A549 (cell line): ENCODE measurements at regions not wholly inside any gene's neighbourhood (a gene's known extent, or its start where the extent isn't known, plus 50 kb on each side); places are given as distances from the start of the nearest gene placed in this dataset.

ENCODE experiments used
- ATAC-seq, 2 experiments: fragments of 200-7000 bp in 1 of 2; fragments of >200 bp in 1 of 2; cut with Nextera tagmentation in 1 of 2; cut with Tn5 transposase in 1 of 2; 3 replicates each; pipeline versions ENCODE4 v1.8.0 to v1.9.1; 2018 to 2020; ENCODE audit warnings: mild to moderate bottlenecking in 1 of 2, moderate library complexity in 1 of 2
- CTCF ChIA-PET: fragments of 300-600 bp; sonication (Branson Sonifier 250); formaldehyde crosslinking; extraction: SDS; loops from one replicate; lab custom pipeline; 2021; ENCODE audit warnings: antibody characterized with exemption, inconsistent platforms; lab: Yijun Ruan, JAX
- POLR2A ChIA-PET: fragments of 350-600 bp; formaldehyde crosslinking; extraction: SDS; loops from one replicate; lab custom pipeline; 2021; ENCODE audit warnings: antibody characterized with exemption, inconsistent platforms; lab: Yijun Ruan, JAX
- DNase-seq, 2 experiments: peaks; one replicate each; pipeline versions ENCODE4 v3.0.0 to v3.0.0-alpha.2; 2011 to 2016; ENCODE audit warnings: low read depth in 1 of 2, low spot score in 1 of 2
- FAIRE-seq: peaks from 2 replicates; lab custom pipeline; 2011; peaks lifted over from hg19 to GRCh38; lab: Jason Lieb, UNC
- H3K27ac ChIP-seq, 2 experiments: fragments of >200 bp; sonication (Bioruptor Twin); formaldehyde crosslinking; 3 replicates each; pipeline ENCODE4 v1.5.1; 2016 to 2017
- H3K4me1 ChIP-seq: fragments of >200 bp; sonication (Bioruptor Twin); formaldehyde crosslinking; 3 replicates; pipeline ENCODE4 v1.6.1; 2016
- H3K4me2 ChIP-seq: fragments of >200 bp; sonication (Bioruptor Twin); formaldehyde crosslinking; 3 replicates; pipeline ENCODE4 v1.6.1; 2016
- H3K4me3 ChIP-seq: fragments of >200 bp; sonication (Bioruptor Twin); formaldehyde crosslinking; 3 replicates; pipeline ENCODE4 v1.5.1; 2016
- H3K9me3 ChIP-seq: fragments of >200 bp; sonication (Bioruptor Twin); formaldehyde crosslinking; 3 replicates; pipeline ENCODE4 v1.6.1; 2016
- CEBPB ChIP-seq, 2 experiments: fragments of >200 bp in 1 of 2; sonication (Bioruptor Twin) in 1 of 2; formaldehyde crosslinking in 1 of 2; IDR thresholded peaks; 2 replicates each; pipeline ENCODE4 v1.6.1; 2012 to 2016
- CHD4 ChIP-seq: fragments of 200-600 bp; sonication (generic); IDR thresholded peaks from 2 replicates; pipeline ENCODE4 v1.6.1; 2016; ENCODE audit warnings: antibody characterized with exemption, mild to moderate bottlenecking, borderline replicate concordance
- EHMT2 ChIP-seq: fragments of 200-600 bp; sonication (generic); IDR thresholded peaks from 2 replicates; pipeline ENCODE4 v1.6.1; 2016; ENCODE audit warnings: antibody characterized with exemption, low read depth, mild to moderate bottlenecking, moderate library complexity
- FOSL2 ChIP-seq, 2 experiments: fragments of 450-650 bp in 1 of 2; fragments of >200 bp in 1 of 2; sonication (Bioruptor Twin) in 1 of 2; formaldehyde crosslinking; IDR thresholded peaks; 2 replicates each; pipeline versions ENCODE4 v1.5.0 to v1.6.1; 2016 to 2020; ENCODE audit warnings: mild to moderate bottlenecking in 1 of 2, moderate library complexity in 1 of 2
- HDAC2 ChIP-seq: fragments of 200-600 bp; sonication (generic); IDR thresholded peaks from 2 replicates; pipeline ENCODE4 v1.6.1; 2016
- HOXB13 ChIP-seq: fragments of 250-450 bp; sonication (Bioruptor Pico); IDR thresholded peaks from 2 replicates; pipeline ENCODE4 v1.5.0; 2020; ENCODE audit warnings: low read depth, mild to moderate bottlenecking, moderate library complexity
- MYC ChIP-seq: IDR thresholded peaks from 2 replicates; pipeline ENCODE4 v1.6.1; 2012; ENCODE audit warnings: mild to moderate bottlenecking, inconsistent platforms, low read length, improper control_type of control experiment, borderline replicate concordance
- NR3C1 ChIP-seq: fragments of >200 bp; sonication (Bioruptor Twin); formaldehyde crosslinking; IDR thresholded peaks from 3 replicates; pipeline ENCODE4 v1.6.1; 2017
- PHF8 ChIP-seq: fragments of 200-600 bp; sonication (generic); IDR thresholded peaks from 2 replicates; pipeline ENCODE4 v1.6.1; 2016; ENCODE audit warnings: low read depth, mild to moderate bottlenecking, antibody characterized with exemption, moderate library complexity, borderline replicate concordance
- POLR2A ChIP-seq: IDR thresholded peaks from 2 replicates; pipeline ENCODE4 v1.6.1; 2012; ENCODE audit warnings: mild to moderate bottlenecking, low read length
- RAD21 ChIP-seq, 2 experiments: fragments of >200 bp in 1 of 2; sonication (Bioruptor Twin) in 1 of 2; formaldehyde crosslinking in 1 of 2; IDR thresholded peaks in 1 of 2; conservative IDR thresholded peaks in 1 of 2; 2 replicates in 1 of 2; 3 replicates in 1 of 2; pipeline ENCODE4 v1.6.1; 2012 to 2018; ENCODE audit warnings: inconsistent platforms in 1 of 2
- RCOR1 ChIP-seq: fragments of 150-350 bp; IDR thresholded peaks from 2 replicates; pipeline ENCODE4 v1.6.1; 2014; ENCODE audit warnings: antibody characterized with exemption, low read length, low read depth
- ZNF302 ChIP-seq: fragments of 250-450 bp; sonication (Bioruptor Pico); IDR thresholded peaks from 2 replicates; pipeline ENCODE4 v1.9.0; 2021; ENCODE audit warnings: inconsistent platforms, mild to moderate bottlenecking, moderate library complexity
- WGBS: methylation state at CpG from one replicate; pipeline ENCODE4 v1.1.6; 2017; ENCODE audit errors: missing lambda C conversion rate; 5-methylcytosine and 5-hydroxymethylcytosine counted together
- TF ChIP-seq, protein P1 (sequence below): fragments of 250-450 bp; sonication (Bioruptor Pico); IDR thresholded peaks from 2 replicates; pipeline ENCODE4 v1.5.0; 2020; ENCODE audit warnings: low read depth, mild to moderate bottlenecking, moderate library complexity
- TF ChIP-seq, protein P2 (sequence below): fragments of >200 bp; sonication (Bioruptor Twin); formaldehyde crosslinking; IDR thresholded peaks from 3 replicates; pipeline ENCODE4 v1.5.1; 2016
- TF ChIP-seq, protein P3 (sequence below): fragments of >200 bp; sonication (Bioruptor Twin); formaldehyde crosslinking; IDR thresholded peaks from 2 replicates; pipeline ENCODE4 v1.6.1; 2016
- TF ChIP-seq, protein P4 (sequence below): fragments of 150-350 bp; IDR thresholded peaks from 2 replicates; pipeline ENCODE4 v1.6.1; 2014; ENCODE audit warnings: low read depth, mild to moderate bottlenecking, low read length
- TF ChIP-seq, protein P5 (sequence below): IDR thresholded peaks from 2 replicates; pipeline ENCODE4 v1.6.1; 2012; ENCODE audit warnings: low read depth, borderline replicate concordance
- TF ChIP-seq, protein P6 (sequence below): IDR thresholded peaks from 2 replicates; pipeline ENCODE4 v1.6.1; 2012

DNA sequence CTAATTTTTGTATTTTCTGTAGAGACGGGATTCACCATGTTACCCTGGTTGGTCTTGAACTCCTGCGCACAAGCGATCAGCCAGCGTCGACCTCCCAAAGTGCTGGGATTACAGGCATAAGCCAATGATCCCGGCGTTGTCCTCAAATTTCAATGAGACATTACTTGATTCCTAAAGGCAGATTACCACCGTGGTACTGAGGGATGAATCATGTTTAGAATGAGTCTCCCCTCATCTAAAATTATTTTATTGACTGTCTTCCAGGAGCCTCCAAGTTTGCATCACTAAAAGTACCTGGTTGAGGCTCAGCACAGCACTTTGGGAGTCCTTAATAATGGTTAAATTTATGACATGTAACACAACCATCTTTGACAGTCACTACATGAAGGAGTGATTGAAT lies 142.2 kb upstream of the AKR1E2 start:
- H3K4me1 ChIP-seq: peaks cover 42% of the 10 kb centered on the region
- H3K27ac ChIP-seq: peak overlapping the region; percentile 11 to 67; a peak in 4 of 6 replicates
- no peak for TF ChIP-seq HOXB13 (CRISPR knock-in tag)
- TF ChIP-seq NR3C1: no peak
- TF ChIP-seq RAD21 (conservative IDR thresholded peaks at IDR 0.05 in 1 of 2, IDR thresholded peaks at IDR 0.05 in 1 of 2): no peak
- TF ChIP-seq, protein P1, sequence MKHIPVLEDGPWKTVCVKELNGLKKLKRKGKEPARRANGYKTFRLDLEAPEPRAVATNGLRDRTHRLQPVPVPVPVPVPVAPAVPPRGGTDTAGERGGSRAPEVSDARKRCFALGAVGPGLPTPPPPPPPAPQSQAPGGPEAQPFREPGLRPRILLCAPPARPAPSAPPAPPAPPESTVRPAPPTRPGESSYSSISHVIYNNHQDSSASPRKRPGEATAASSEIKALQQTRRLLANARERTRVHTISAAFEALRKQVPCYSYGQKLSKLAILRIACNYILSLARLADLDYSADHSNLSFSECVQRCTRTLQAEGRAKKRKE: no peak
- TF ChIP-seq, protein P2, sequence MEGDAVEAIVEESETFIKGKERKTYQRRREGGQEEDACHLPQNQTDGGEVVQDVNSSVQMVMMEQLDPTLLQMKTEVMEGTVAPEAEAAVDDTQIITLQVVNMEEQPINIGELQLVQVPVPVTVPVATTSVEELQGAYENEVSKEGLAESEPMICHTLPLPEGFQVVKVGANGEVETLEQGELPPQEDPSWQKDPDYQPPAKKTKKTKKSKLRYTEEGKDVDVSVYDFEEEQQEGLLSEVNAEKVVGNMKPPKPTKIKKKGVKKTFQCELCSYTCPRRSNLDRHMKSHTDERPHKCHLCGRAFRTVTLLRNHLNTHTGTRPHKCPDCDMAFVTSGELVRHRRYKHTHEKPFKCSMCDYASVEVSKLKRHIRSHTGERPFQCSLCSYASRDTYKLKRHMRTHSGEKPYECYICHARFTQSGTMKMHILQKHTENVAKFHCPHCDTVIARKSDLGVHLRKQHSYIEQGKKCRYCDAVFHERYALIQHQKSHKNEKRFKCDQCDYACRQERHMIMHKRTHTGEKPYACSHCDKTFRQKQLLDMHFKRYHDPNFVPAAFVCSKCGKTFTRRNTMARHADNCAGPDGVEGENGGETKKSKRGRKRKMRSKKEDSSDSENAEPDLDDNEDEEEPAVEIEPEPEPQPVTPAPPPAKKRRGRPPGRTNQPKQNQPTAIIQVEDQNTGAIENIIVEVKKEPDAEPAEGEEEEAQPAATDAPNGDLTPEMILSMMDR: no peak
- TF ChIP-seq, protein P3, sequence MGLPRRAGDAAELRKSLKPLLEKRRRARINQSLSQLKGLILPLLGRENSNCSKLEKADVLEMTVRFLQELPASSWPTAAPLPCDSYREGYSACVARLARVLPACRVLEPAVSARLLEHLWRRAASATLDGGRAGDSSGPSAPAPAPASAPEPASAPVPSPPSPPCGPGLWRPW: no peak
- no peak for TF ChIP-seq FOSL2 (IDR thresholded peaks at IDR 0.05)
- no peak for TF ChIP-seq FOSL2 (CRISPR knock-in tag; IDR thresholded peaks at IDR 0.05)
- TF ChIP-seq ZNF302 (CRISPR knock-in tag): no peak
- TF ChIP-seq EHMT2: no peak
- TF ChIP-seq CHD4: no peak
- TF ChIP-seq, protein P4, sequence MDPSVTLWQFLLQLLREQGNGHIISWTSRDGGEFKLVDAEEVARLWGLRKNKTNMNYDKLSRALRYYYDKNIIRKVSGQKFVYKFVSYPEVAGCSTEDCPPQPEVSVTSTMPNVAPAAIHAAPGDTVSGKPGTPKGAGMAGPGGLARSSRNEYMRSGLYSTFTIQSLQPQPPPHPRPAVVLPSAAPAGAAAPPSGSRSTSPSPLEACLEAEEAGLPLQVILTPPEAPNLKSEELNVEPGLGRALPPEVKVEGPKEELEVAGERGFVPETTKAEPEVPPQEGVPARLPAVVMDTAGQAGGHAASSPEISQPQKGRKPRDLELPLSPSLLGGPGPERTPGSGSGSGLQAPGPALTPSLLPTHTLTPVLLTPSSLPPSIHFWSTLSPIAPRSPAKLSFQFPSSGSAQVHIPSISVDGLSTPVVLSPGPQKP: no peak
- TF ChIP-seq MYC: no peak
- WGBS: 78% methylated on average over 8 of the region's 8 CpGs
- H3K4me3 ChIP-seq: no peak overlapping the region
- no peaks in the 10 kb centered on the region for H3K9me3 ChIP-seq
- CTCF ChIA-PET: no interaction called here
- no peak for ATAC-seq
- 0 out of 3 replicates have a peak overlapping the region, but pooled peaks have one; percentile 25 for H3K4me2 ChIP-seq
- POLR2A ChIA-PET: no interaction called here
- DNase-seq: no peak
- no peak for FAIRE-seq

DNA sequence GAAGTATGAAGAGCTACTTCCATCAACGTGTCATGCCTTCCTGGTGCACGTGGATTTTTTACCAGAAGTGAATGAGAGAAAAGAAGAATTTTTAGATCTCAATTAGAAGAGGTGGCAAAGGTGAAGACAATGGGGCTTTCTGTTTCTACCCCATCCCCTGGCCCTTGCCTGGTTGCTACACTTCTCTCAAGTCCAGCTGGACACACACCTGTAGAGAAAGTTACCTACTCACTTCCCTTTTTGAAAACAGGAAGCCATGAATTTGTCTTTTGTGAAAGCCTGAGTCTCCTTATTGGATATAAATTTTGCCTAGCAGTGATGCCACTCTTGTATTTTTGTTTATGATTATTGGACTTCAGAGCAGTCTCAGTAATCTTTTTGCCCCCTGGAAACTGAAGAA lies 142.9 kb upstream of the AKR1E2 start:
- ATAC-seq (no peak), DNase-seq (no peak)
- POLR2A ChIA-PET: no interaction called here
- WGBS: 91% methylated on average over 2 of the region's 2 CpGs
- Histone ChIP-seq H3K4me2 (no peak overlapping the region), H3K27ac (peak overlapping the region; percentile 11 to 48; a peak in 2 of 6 replicates)
- TF ChIP-seq, protein P5, sequence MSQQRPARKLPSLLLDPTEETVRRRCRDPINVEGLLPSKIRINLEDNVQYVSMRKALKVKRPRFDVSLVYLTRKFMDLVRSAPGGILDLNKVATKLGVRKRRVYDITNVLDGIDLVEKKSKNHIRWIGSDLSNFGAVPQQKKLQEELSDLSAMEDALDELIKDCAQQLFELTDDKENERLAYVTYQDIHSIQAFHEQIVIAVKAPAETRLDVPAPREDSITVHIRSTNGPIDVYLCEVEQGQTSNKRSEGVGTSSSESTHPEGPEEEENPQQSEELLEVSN: no peak
- TF ChIP-seq, protein P6, sequence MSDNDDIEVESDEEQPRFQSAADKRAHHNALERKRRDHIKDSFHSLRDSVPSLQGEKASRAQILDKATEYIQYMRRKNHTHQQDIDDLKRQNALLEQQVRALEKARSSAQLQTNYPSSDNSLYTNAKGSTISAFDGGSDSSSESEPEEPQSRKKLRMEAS: no peak
- TF ChIP-seq CEBPB (IDR thresholded peaks at IDR 0.05) (no peak), POLR2A (no peak), RCOR1 (no peak), HDAC2 (no peak), PHF8 (no peak), NR3C1 (no peak)
- TF ChIP-seq, all 56 proteins: peak for 0
- no peak overlapping the region for H3K4me3 ChIP-seq
- no peaks in the 10 kb centered on the region for H3K9me3 ChIP-seq
- CTCF ChIA-PET: interaction anchor here (1.5 kb wide), 1 partner anchor 8 kb away, joined by 4 read pairs; no protein-coding TSS in a partner anchor
- no peak for FAIRE-seq
- H3K4me1 ChIP-seq: peaks cover 48% of the 10 kb centered on the region
